DND-41 (cell line): ENCODE measurements at regions not wholly inside any gene's neighbourhood (a gene's known extent, or its start where the extent isn't known, plus 50 kb on each side); places are given as distances from the start of the nearest gene placed in this dataset.

ENCODE experiments used
- ATAC-seq: fragments of 200-7000 bp; cut with Tn5 transposase; 3 replicates; pipeline ENCODE4 v1.9.1; 2021; ENCODE audit warnings: low read depth; ENCODE audit not compliant: insufficient read depth
- DNase-seq: peaks from one replicate; pipeline ENCODE4 v3.0.0-alpha.2; 2020
- H2AFZ ChIP-seq: 2 replicates; pipeline ENCODE4 v1.6.0; 2012; ENCODE audit warnings: low read depth, low read length
- H3K27ac ChIP-seq: 2 replicates; pipeline ENCODE4 v1.5.1; 2012; ENCODE audit warnings: low read length, inconsistent platforms
- H3K27me3 ChIP-seq: fragments of 200-600 bp; sonication (generic); 2 replicates; pipeline ENCODE4 v1.6.0; 2012; ENCODE audit warnings: low read length, mild to moderate bottlenecking, inconsistent platforms; ENCODE audit not compliant: insufficient read depth, poor library complexity
- H3K36me3 ChIP-seq: 2 replicates; pipeline ENCODE4 v1.5.1; 2012; ENCODE audit warnings: low read length, inconsistent platforms; ENCODE audit not compliant: insufficient read depth
- H3K4me1 ChIP-seq: 2 replicates; pipeline ENCODE4 v1.5.1; 2012; ENCODE audit warnings: mild to moderate bottlenecking, low read length; ENCODE audit not compliant: insufficient read depth
- H3K4me2 ChIP-seq: 2 replicates; pipeline ENCODE4 v1.6.0; 2012; ENCODE audit warnings: mild to moderate bottlenecking, moderate library complexity, low read length, inconsistent platforms; ENCODE audit not compliant: insufficient read depth
- H3K4me3 ChIP-seq, 2 experiments: fragments of 200-600 bp in 1 of 2; shearing (Covaris generic) in 1 of 2; 2 replicates each; pipeline ENCODE4 v1.5.1; 2012 to 2016; ENCODE audit warnings: inconsistent platforms in 2 of 2, low read length in 2 of 2, mild to moderate bottlenecking in 2 of 2, low read depth in 1 of 2, moderate library complexity in 1 of 2
- H3K79me2 ChIP-seq: 2 replicates; pipeline ENCODE4 v1.6.0; 2012; ENCODE audit warnings: low read length, inconsistent platforms; ENCODE audit not compliant: insufficient read depth
- H3K9ac ChIP-seq: 2 replicates; pipeline ENCODE4 v1.6.0; 2012; ENCODE audit warnings: low read depth, mild to moderate bottlenecking, inconsistent platforms, low read length, moderate library complexity
- H3K9me3 ChIP-seq: 2 replicates; pipeline ENCODE4 v1.5.1; 2012; ENCODE audit warnings: low read length, moderate library complexity, mild to moderate bottlenecking, inconsistent platforms; ENCODE audit not compliant: insufficient read depth, severe bottlenecking
- H4K20me1 ChIP-seq: 2 replicates; pipeline ENCODE4 v1.6.0; 2012; ENCODE audit warnings: low read length; ENCODE audit not compliant: insufficient read depth
- CTCF ChIP-seq: IDR thresholded peaks from 2 replicates; pipeline ENCODE4 v1.5.1; 2012; ENCODE audit warnings: borderline replicate concordance, low read length, moderate library complexity, mild to moderate bottlenecking; ENCODE audit not compliant: poor library complexity, severe bottlenecking; ENCODE audit errors: extremely low read depth
- EZH2 ChIP-seq: IDR thresholded peaks from 3 replicates; pipeline ENCODE4 v1.6.1; 2012; ENCODE audit warnings: borderline replicate concordance, low read depth, mild to moderate bottlenecking, moderate library complexity, low read length, inconsistent platforms; ENCODE audit not compliant: severe bottlenecking

GRCh38 chr12:107339932-107340331 is 246.6 kb upstream of the CRY1 start:
- Histone ChIP-seq H3K4me2 (no peak overlapping the region), H3K4me1 (no peaks in the 10 kb centered on the region), H3K4me3 (no peak overlapping the region)

GRCh38 chr12:107340898-107341297 is 247.5 kb upstream of the CRY1 start:
- no peak for ATAC-seq
- no peak overlapping the region for H3K4me2 ChIP-seq
- H3K27me3 ChIP-seq: no peaks in the 10 kb centered on the region
- no peaks in the 10 kb centered on the region for H3K9me3 ChIP-seq
- H3K9ac ChIP-seq: no peak overlapping the region
- no peak overlapping the region for H2AFZ ChIP-seq
- H3K27ac ChIP-seq: no peak overlapping the region
- H4K20me1 ChIP-seq: no peaks in the 10 kb centered on the region
- no peak for TF ChIP-seq EZH2
- no peak for TF ChIP-seq CTCF
- H3K4me3 ChIP-seq: no peak overlapping the region
- no peaks in the 10 kb centered on the region for H3K36me3 ChIP-seq
- H3K79me2 ChIP-seq: no peaks in the 10 kb centered on the region
- DNase-seq: no peak
- no peaks in the 10 kb centered on the region for H3K4me1 ChIP-seq

More at GRCh38 chr12:107339932-107340331, 246.6 kb upstream of the CRY1 start:
- no peak overlapping the region for H3K27ac ChIP-seq
- no peaks in the 10 kb centered on the region for H3K36me3 ChIP-seq
- no peaks in the 10 kb centered on the region for H3K9me3 ChIP-seq
- TF ChIP-seq EZH2: no peak
- no peak for TF ChIP-seq CTCF
- no peak overlapping the region for H2AFZ ChIP-seq
- no peaks in the 10 kb centered on the region for H3K27me3 ChIP-seq
- H4K20me1 ChIP-seq: no peaks in the 10 kb centered on the region
- H3K79me2 ChIP-seq: no peaks in the 10 kb centered on the region
- no peak for DNase-seq
- no peak overlapping the region for H3K9ac ChIP-seq
- no peak for ATAC-seq

GRCh38 chr12:107344035-107344808 is 250.9 kb upstream of the CRY1 start:
- H2AFZ ChIP-seq: no peak overlapping the region
- H3K27me3 ChIP-seq: no peaks in the 10 kb centered on the region
- no peaks in the 10 kb centered on the region for H3K9me3 ChIP-seq
- DNase-seq (no peak), ATAC-seq (no peak)
- TF ChIP-seq EZH2 (no peak), CTCF (no peak)
- H3K79me2 ChIP-seq: no peaks in the 10 kb centered on the region
- H3K36me3 ChIP-seq: no peaks in the 10 kb centered on the region
- H3K4me2 ChIP-seq: no peak overlapping the region
- no peak overlapping the region for H3K9ac ChIP-seq
- no peaks in the 10 kb centered on the region for H4K20me1 ChIP-seq
- H3K27ac ChIP-seq: no peak overlapping the region
- no peaks in the 10 kb centered on the region for H3K4me1 ChIP-seq
- no peak overlapping the region for H3K4me3 ChIP-seq

GRCh38 chr12:107347261-107347660 is 253.9 kb upstream of the CRY1 start:
- Histone ChIP-seq H3K4me1 (no peaks in the 10 kb centered on the region), H3K9ac (no peak overlapping the region), H2AFZ (no peak overlapping the region), H3K79me2 (no peaks in the 10 kb centered on the region), H3K4me2 (no peak overlapping the region), H3K27ac (no peak overlapping the region), H3K4me3 (no peak overlapping the region), H3K36me3 (no peaks in the 10 kb centered on the region), H3K9me3 (no peaks in the 10 kb centered on the region), H4K20me1 (no peaks in the 10 kb centered on the region), H3K27me3 (no peaks in the 10 kb centered on the region)
- DNase-seq (no peak), ATAC-seq (no peak)
- no peak for TF ChIP-seq EZH2
- no peak for TF ChIP-seq CTCF
